ENCODE measurements at regions not wholly inside any gene's neighbourhood (a gene's known extent, or its start where the extent isn't known, plus 50 kb on each side); places are given as distances from the start of the nearest gene placed in this dataset.
"Not testable (repeated sequence)": the region's sequence is repeated elsewhere in the genome, so short reads cannot be mapped to it uniquely, and the experiment has no call there.

- DNase-seq = not testable (repeated sequence)
Observed at GRCh38 chr7:68887116-68887515, 711.2 kb upstream of the AUTS2 start.

GRCh38 chr7:68888971-68889385 is 709.3 kb upstream of the AUTS2 start:
- no peak for DNase-seq

GRCh38 chr7:68892236-68892635 is 706.0 kb upstream of the AUTS2 start:
- DNase-seq = no peak

GRCh38 chr7:68893411-68893810 is 704.9 kb upstream of the AUTS2 start:
- DNase-seq = no peak

GRCh38 chr7:68899156-68899555 is 699.1 kb upstream of the AUTS2 start:
- DNase-seq = not testable (repeated sequence)

GRCh38 chr7:68900096-68900495 is 698.2 kb upstream of the AUTS2 start:
- no peak for DNase-seq

GRCh38 chr7:68904630-68905029 is 693.6 kb upstream of the AUTS2 start:
- DNase-seq = no peak

- DNase-seq = no peak
Observed at GRCh38 chr7:68911754-68912153, 686.5 kb upstream of the AUTS2 start.

- DNase-seq = no peak
Observed at GRCh38 chr7:68914006-68914405, 684.3 kb upstream of the AUTS2 start.

- no peak for DNase-seq
Observed at GRCh38 chr7:68917041-68917651, 681.1 kb upstream of the AUTS2 start.

GRCh38 chr7:68918621-68919020 is 679.7 kb upstream of the AUTS2 start:
- DNase-seq = no peak

GRCh38 chr7:68922850-68923249 is 675.4 kb upstream of the AUTS2 start:
- DNase-seq = no peak

GRCh38 chr7:68925241-68925640 is 673.0 kb upstream of the AUTS2 start:
- no peak for DNase-seq

GRCh38 chr7:68929781-68930261 is 668.5 kb upstream of the AUTS2 start:
- DNase-seq = no peak

GRCh38 chr7:68936471-68937035 is 661.7 kb upstream of the AUTS2 start:
- no peak for DNase-seq

GRCh38 chr7:68938151-68938550 is 660.1 kb upstream of the AUTS2 start:
- DNase-seq = no peak

- no peak for DNase-seq
Observed at GRCh38 chr7:68943786-68944185, 654.5 kb upstream of the AUTS2 start.

- DNase-seq = no peak
Observed at GRCh38 chr7:68955656-68956055, 642.6 kb upstream of the AUTS2 start.

GRCh38 chr7:68958571-68958970 is 639.7 kb upstream of the AUTS2 start:
- no peak for DNase-seq

- DNase-seq = no peak
Observed at GRCh38 chr7:68963552-68963951, 634.7 kb upstream of the AUTS2 start.

GRCh38 chr7:68964060-68964459 is 634.2 kb upstream of the AUTS2 start:
- no peak for DNase-seq

GRCh38 chr7:68965351-68965750 is 632.9 kb upstream of the AUTS2 start:
- DNase-seq = no peak

- DNase-seq = no peak
Observed at GRCh38 chr7:68967598-68967997, 630.7 kb upstream of the AUTS2 start.

GRCh38 chr7:68969571-68969970 is 628.7 kb upstream of the AUTS2 start:
- DNase-seq = no peak

All from NCI-H510A treated with DMSO at 0.1 percent for 48 hours (cell line).